Astrocyte of the spinal cord (primary cell): ENCODE measurements at regions not wholly inside any gene's neighbourhood (a gene's known extent, or its start where the extent isn't known, plus 50 kb on each side); places are given as distances from the start of the nearest gene placed in this dataset.

Source experiments
- DNase-seq: peaks from one replicate; pipeline ENCODE4 v3.0.0; 2011; ENCODE audit warnings: low read depth, low spot score
- H3K4me3 ChIP-seq: 2 replicates; pipeline ENCODE4 v1.5.1; 2011; ENCODE audit warnings: low read depth, mild to moderate bottlenecking, low read length, moderate library complexity
- CTCF ChIP-seq: IDR thresholded peaks from 2 replicates; pipeline ENCODE4 v1.5.1; 2012; ENCODE audit warnings: low read depth, mild to moderate bottlenecking, low read length, inconsistent platforms
- in situ Hi-C: cut with HindIII; loops from 2 replicates; pipeline ENCODE4 v1.10.0; 2017; ENCODE audit warnings: low sequenced_read_pairs

- no peak for DNase-seq
- in situ Hi-C loops, result no loop called here
- no peak for TF ChIP-seq CTCF
- no peak overlapping the region for H3K4me3 ChIP-seq
These were observed 145.8 kb upstream of the GULP1 start for GRCh38 chr2:188145885-188146284.

DNA sequence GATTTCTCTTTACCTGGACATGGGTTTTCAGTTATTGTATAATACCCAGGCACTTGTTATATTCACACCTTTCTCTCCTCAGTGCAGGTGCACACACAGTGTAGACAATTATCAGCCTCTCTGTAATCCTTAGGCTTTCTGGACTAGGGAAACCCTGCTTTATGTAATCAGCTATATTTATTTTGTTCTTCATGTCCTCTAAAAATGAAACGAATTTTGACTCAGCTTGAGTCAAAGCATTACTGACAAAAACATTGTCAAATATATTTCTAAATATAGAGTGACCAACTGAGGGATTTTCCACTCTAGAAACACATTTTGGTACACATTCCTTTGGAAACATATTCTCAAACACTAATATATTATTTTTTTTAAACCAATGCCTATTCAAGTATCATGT, 144.8 kb upstream of the GULP1 start:
- no peak for DNase-seq
- in situ Hi-C loops, result no loop called here
- no peak for TF ChIP-seq CTCF
- H3K4me3 ChIP-seq, result no peak overlapping the region

- no peak for DNase-seq
- no peak overlapping the region for H3K4me3 ChIP-seq
- TF ChIP-seq CTCF, result no peak
- in situ Hi-C loops, result no loop called here
These were observed 140.0 kb upstream of the GULP1 start for GRCh38 chr2:188151670-188152069.

DNA sequence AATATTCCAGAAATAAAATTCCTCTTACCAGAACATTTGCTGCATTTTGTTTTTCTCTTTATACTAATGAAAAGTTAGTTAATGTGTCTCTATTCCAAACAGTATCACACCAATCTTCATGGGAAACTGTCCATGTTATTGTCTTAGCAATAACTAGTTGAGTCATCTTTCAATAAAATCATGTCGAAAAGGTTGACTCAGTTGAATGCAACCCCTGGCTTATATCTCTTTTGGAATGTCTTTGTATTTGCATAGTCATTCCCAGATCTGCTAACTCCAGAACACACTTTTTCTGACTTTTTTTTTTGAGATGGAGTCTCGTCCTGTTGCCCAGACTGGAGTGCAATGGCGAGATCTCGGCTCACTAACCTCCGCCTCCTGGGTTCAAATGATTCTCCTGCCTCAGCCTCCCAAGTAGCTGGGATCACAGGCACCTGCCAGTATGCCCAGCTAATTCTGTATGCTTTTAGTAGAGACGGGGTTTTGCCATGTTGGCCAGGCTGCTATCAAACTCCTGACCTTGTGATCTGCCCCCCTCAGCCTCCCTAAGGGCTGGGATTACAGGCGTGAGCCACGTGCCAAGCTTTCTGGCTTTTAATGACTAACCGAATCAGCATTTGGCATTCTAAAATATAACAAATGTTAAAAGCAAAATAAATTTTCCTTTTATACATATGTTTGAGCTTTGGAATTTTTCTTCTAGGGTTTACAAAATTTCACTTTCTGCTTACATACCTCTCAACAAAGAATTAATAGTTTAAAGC, 133.2 kb upstream of the GULP1 start:
- no peak overlapping the region for H3K4me3 ChIP-seq
- in situ Hi-C loops, result no loop called here
- no peak for TF ChIP-seq CTCF
- no peak for DNase-seq

GRCh38 chr2:188159484-188159883, 132.2 kb upstream of the GULP1 start:
- no peak overlapping the region for H3K4me3 ChIP-seq
- in situ Hi-C loops, result no loop called here
- no peak for TF ChIP-seq CTCF
- no peak for DNase-seq

DNA sequence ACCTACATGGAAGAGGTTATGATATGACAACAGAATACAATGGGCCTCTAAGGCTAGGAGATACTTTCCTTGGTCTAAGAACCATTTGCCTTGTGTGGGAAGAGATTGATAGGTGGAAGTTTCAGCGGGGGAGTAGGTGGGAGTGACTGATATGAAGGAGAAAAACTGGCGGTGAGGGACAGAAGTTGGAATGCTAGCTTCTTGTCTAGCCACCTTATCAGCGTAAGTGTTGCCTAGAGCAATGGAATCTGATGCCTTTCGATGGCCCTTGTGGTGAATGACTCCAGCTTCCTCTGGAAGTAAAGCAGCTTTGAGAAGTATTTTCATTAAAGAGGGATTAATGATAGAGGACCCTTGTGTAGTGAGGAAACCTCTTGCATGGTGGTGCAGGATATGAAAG, 121.3 kb upstream of the GULP1 start:
- no peak for TF ChIP-seq CTCF
- no peak for DNase-seq
- no peak overlapping the region for H3K4me3 ChIP-seq
- in situ Hi-C loops, result no loop called here
